Heart left ventricle (tissue), 16 donors: ENCODE measurements at regions not wholly inside any gene's neighbourhood (a gene's known extent, or its start where the extent isn't known, plus 50 kb on each side); places are given as distances from the start of the nearest gene placed in this dataset.
A peak's percentile ranks its signal among the peaks of the same experiment; 100 is the strongest.
"Not testable (repeated sequence)": the region's sequence is repeated elsewhere in the genome, so short reads cannot be mapped to it uniquely, and the experiment has no call there.

Experiments used
- ATAC-seq, 4 donors: fragments of 200-7000 bp; cut with Tn5 transposase; one replicate each; pipeline ENCODE4 v1.9.1; 2020 to 2022; ENCODE audit warnings: moderate library complexity in 4 of 4, mild to moderate bottlenecking in 3 of 4, moderate number of reproducible peaks in 1 of 4
- DNase-seq, 5 donors: peaks; one replicate each; pipeline ENCODE4 v3.0.0-alpha.2; 2020
- H3K27ac ChIP-seq, 12 donors: fragments of 200-600 bp; sonication (generic) in 4 of 12; one replicate each; pipeline versions ENCODE4 v1.5.0 to v1.8.0; 2016 to 2022; ENCODE audit warnings: mild to moderate bottlenecking in 2 of 12
- H3K27me3 ChIP-seq, 9 donors: fragments of 200-600 bp; sonication (generic) in 2 of 9; one replicate each; pipeline versions ENCODE4 v1.5.1 to v1.8.0; 2016 to 2022; ENCODE audit warnings: mild to moderate bottlenecking in 3 of 9
- H3K36me3 ChIP-seq, 9 donors: fragments of 200-600 bp; sonication (generic) in 2 of 9; one replicate each; pipeline versions ENCODE4 v1.5.0 to v1.8.0; 2018 to 2022; ENCODE audit warnings: mild to moderate bottlenecking in 2 of 9
- H3K4me1 ChIP-seq, 12 donors: fragments of 200-600 bp; sonication (generic) in 4 of 12; one replicate each; pipeline versions ENCODE4 v1.5.0 to v1.8.0; 2016 to 2022; ENCODE audit warnings: mild to moderate bottlenecking in 3 of 12
- H3K4me3 ChIP-seq, 12 donors: fragments of 200-600 bp; sonication (generic) in 4 of 12; one replicate each; pipeline versions ENCODE4 v1.5.0 to v1.8.0; 2017 to 2022; ENCODE audit warnings: mild to moderate bottlenecking in 9 of 12, moderate library complexity in 4 of 12
- H3K9me3 ChIP-seq, 12 donors: fragments of 200-600 bp; sonication (generic) in 4 of 12; one replicate each; pipeline versions ENCODE4 v1.5.0 to v1.8.0; 2016 to 2022; ENCODE audit warnings: mild to moderate bottlenecking in 1 of 12
- POLR2A ChIP-seq, 2 donors: fragments of 450-650 bp; IDR thresholded peaks; one replicate each; pipeline ENCODE4 v1.6.1; 2017; ENCODE audit warnings: antibody characterized with exemption in 2 of 2, mild to moderate bottlenecking in 2 of 2, moderate library complexity in 2 of 2
- WGBS, 4 donors: extraction: QIAGEN DNeasy Blood & Tissue Kit in 2 of 4; methylation state at CpG; one replicate each; pipeline versions ENCODE4 v1.1.5 to v1.1.7; 2013 to 2018; 5-methylcytosine and 5-hydroxymethylcytosine counted together
- intact Hi-C, 10 donors: fragments of 100-400 bp; cut with DNase I; formaldehyde crosslinking; loops; one replicate each; pipeline versions ENCODE4 v1.11.1 to v1.14.2; 2022
- TF ChIP-seq, protein P1 (sequence below), 12 donors: fragments of 200-600 bp; sonication (generic) in 4 of 12; IDR thresholded peaks; one replicate each; pipeline versions ENCODE4 v1.5.0 to v1.8.0; 2018 to 2022; ENCODE audit warnings: antibody characterized with exemption in 12 of 12, mild to moderate bottlenecking in 5 of 12
- donor health status: ischemic (EF 13 %, LVEDD 7.1; RV severe dilation, severe dysfunction).
- donor health status: healthy with polysubstance abuse.
- donor health status: DM: no; HTN: yes; CAD: no.
- donor health status: DM: no; HTN: no; CAD: no.
- donor health status: ischemic (EF 25% LVEDD 6.9; RV normal size, moderate dysfunction).
- donor health status: ischemic (EF 25% LVEDD 5.7; RV mildly dilated, moderate dysfunction).
- donor health status: healthy.
- donor health status: DM: yes; HTN: yes; CAD: no.
- donor health status: ischemic (EF 35%, LVEDD 5.7; RV mildly dilated, moderate dysfunction).
- donor health status: nonischemic (EF 11% LVEDD 7.7; RV severe dilation, severe dysfunction).
- donor health status: DM: yes; HTN: yes; CAD: no.
- donor health status: PGD.
- donor health status: ischemic (EF 29% LVEDD 5.4; RV normal size, mild dysfunction).
- donor health status: nonischemic (EF 23%, LVEDD 6.1; RV moderate dilation, normal function).

DNA sequence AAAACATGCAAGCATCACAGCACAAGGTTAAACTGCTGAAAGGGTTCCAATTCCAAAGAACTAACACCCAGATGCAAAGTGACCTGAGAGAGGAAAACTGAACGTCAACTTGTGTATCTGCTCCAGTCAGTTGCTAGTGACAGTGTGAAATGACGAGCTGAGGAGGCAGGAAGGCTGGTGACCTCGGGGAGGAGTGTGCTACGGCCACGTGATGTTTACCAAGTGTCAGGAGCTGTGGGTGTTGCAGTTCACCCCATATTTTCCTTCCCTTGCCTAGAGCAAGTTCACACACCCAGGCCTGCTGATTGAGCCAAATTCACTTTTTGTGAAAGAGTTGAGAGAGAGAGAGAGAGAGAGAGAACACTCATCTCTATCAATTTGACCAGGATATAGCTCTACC lies 231.6 kb upstream of the ANKH start:
- DNase-seq = no peak
- no peaks in the 10 kb centered on the region for H3K27me3 ChIP-seq
- intact Hi-C loops = loop anchor here in 6 of 10 donors (5.0 to 10.0 kb wide), 4 partner anchors 712 to 894 kb away; no protein-coding TSS in a partner anchor
- H3K36me3 ChIP-seq = no peaks in the 10 kb centered on the region
- no peak overlapping the region for H3K27ac ChIP-seq
- H3K9me3 ChIP-seq = peaks cover 0 to 5% (median 0%) of the 10 kb centered on the region in 12 donors
- H3K4me3 ChIP-seq = no peak overlapping the region
- 29 to 35% (median 34%) methylated on average over 5 of the region's 5 CpGs for WGBS, 4 donors
- no peak for TF ChIP-seq POLR2A (IDR thresholded peaks at IDR 0.05)
- TF ChIP-seq, protein P1, sequence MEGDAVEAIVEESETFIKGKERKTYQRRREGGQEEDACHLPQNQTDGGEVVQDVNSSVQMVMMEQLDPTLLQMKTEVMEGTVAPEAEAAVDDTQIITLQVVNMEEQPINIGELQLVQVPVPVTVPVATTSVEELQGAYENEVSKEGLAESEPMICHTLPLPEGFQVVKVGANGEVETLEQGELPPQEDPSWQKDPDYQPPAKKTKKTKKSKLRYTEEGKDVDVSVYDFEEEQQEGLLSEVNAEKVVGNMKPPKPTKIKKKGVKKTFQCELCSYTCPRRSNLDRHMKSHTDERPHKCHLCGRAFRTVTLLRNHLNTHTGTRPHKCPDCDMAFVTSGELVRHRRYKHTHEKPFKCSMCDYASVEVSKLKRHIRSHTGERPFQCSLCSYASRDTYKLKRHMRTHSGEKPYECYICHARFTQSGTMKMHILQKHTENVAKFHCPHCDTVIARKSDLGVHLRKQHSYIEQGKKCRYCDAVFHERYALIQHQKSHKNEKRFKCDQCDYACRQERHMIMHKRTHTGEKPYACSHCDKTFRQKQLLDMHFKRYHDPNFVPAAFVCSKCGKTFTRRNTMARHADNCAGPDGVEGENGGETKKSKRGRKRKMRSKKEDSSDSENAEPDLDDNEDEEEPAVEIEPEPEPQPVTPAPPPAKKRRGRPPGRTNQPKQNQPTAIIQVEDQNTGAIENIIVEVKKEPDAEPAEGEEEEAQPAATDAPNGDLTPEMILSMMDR (IDR thresholded peaks at IDR 0.05) = no peak
- ATAC-seq = peak in 2 of 4 donors; percentile 51 to 52
- peaks cover 0 to 3% (median 0%) of the 10 kb centered on the region in 12 donors for H3K4me1 ChIP-seq

DNA sequence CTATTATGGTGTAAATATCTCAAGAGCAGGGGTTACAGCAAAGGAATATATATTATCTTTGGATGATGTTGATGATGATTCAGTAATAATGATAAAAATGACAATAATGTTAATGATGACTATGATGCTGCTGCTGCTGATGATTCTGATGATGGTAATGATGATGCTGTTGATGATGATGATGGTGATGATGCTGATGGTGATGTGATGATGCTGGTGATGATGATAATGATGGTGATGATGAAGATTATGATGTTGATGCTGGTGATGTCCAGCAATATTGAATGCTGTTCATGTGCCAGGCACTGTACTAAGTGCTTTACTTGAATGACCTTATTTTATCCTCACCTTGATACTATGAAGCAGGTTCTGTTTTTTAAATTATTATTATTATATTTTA lies 226.0 kb upstream of the ANKH start:
- Histone ChIP-seq H3K27ac (no peak overlapping the region), H3K4me3 (no peak overlapping the region), H3K27me3 (no peaks in the 10 kb centered on the region), H3K36me3 (no peaks in the 10 kb centered on the region), H3K9me3 (peaks cover 0 to 5% (median 0%) of the 10 kb centered on the region in 12 donors), H3K4me1 (no peaks in the 10 kb centered on the region)
- DNase-seq = no peak
- ATAC-seq = no peak
- TF ChIP-seq POLR2A (IDR thresholded peaks at IDR 0.05) = no peak
- TF ChIP-seq, protein P1 (IDR thresholded peaks at IDR 0.05) = no peak
- intact Hi-C loops = no loop called here

DNA sequence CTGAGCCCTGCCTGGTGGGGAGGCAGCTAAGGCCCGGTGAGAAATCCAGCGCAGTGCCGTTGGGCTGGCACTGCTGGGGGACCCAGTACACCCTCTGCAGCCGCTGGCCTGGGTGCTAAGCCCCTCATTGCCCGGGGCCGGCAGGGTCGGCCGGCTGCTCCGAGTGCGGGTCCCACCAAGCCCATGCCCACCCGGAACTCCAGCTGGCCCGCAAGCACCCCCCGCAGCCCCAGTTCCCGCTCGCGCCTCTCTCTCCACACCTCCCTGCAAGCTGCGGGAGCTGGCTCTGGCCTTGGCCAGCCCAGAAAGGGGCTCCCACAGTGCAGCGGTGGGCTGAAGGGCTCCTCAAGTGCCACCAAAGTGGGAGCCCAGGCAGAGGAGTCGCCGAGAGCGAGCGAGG lies 225.1 kb upstream of the ANKH start:
- intact Hi-C loops, H3K4me3 ChIP-seq, H3K27ac ChIP-seq, DNase-seq, H3K27me3 ChIP-seq, H3K9me3 ChIP-seq, H3K4me1 ChIP-seq, H3K36me3 ChIP-seq, ATAC-seq: not testable (repeated sequence)
- WGBS, 4 donors = 93 to 96% (median 94%) methylated on average over 17 to 22 of the region's 22 CpGs

DNA sequence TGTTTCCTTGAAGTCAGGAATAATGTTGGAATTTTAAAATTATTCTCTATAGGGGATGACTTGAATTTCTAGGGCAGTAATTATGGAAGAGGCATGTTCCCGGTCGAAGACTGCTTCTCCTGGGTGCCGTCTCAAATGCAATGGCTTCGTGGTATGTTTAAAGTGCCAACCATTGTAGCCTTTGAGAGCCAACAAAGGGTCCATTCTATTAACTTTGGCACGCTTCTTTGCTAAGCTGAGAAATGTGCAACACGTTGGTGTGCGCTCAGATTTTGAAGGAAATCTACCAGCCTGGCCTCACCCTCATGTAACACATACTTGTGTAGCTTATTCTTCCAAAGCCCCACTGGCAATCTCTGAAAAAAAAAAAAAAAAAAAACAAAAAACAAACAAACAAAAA lies 221.2 kb upstream of the ANKH start:
- H3K4me3 ChIP-seq = no peak overlapping the region
- no peaks in the 10 kb centered on the region for H3K4me1 ChIP-seq
- H3K36me3 ChIP-seq = no peaks in the 10 kb centered on the region
- no peaks in the 10 kb centered on the region for H3K9me3 ChIP-seq
- H3K27me3 ChIP-seq = no peaks in the 10 kb centered on the region
- DNase-seq (no peak), ATAC-seq (no peak)
- H3K27ac ChIP-seq = no peak overlapping the region
- intact Hi-C loops = no loop called here
- TF ChIP-seq POLR2A (IDR thresholded peaks at IDR 0.05) = no peak
- TF ChIP-seq, protein P1 (IDR thresholded peaks at IDR 0.05) = no peak
- WGBS, 4 donors = 88 to 94% (median 90%) methylated on average over 7 of the region's 7 CpGs

DNA sequence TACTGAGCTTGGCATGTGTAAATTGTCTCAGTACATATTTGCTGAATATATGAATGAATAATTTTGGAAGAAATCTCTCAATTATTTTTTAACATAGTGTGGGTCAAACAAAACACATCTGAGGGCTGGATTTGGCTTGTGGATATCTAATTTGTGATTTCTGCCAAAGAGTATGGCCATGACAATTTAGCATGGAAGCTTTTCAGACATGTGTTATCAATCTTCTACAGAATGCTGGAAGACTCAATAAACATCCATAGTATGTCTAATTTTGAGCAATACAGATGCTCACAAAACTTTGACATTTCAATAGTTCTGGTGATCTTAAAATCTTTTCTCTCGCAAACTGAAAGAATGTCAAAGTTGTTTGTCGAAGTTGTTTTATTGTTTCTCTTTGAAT lies 214.1 kb upstream of the ANKH start:
- ATAC-seq = no peak
- Histone ChIP-seq H3K27me3 (no peaks in the 10 kb centered on the region), H3K4me1 (peaks cover 0 to 5% (median 0%) of the 10 kb centered on the region in 12 donors), H3K36me3 (no peaks in the 10 kb centered on the region), H3K9me3 (peaks cover 0 to 12% (median 0%) of the 10 kb centered on the region in 12 donors), H3K27ac (no peak overlapping the region), H3K4me3 (no peak overlapping the region)
- TF ChIP-seq, protein P1 (IDR thresholded peaks at IDR 0.05) = no peak
- TF ChIP-seq POLR2A (IDR thresholded peaks at IDR 0.05) = no peak
- no peak for DNase-seq
- intact Hi-C loops = no loop called here
- 82 to 91% (median 87%) methylated on average over 2 of the region's 2 CpGs for WGBS, 4 donors
